RPMI8226 (cell line): ENCODE measurements at regions not wholly inside any gene's neighbourhood (a gene's known extent, or its start where the extent isn't known, plus 50 kb on each side); places are given as distances from the start of the nearest gene placed in this dataset.
A peak's percentile ranks its signal among the peaks of the same experiment; 100 is the strongest.

Source experiments
- DNase-seq: peaks from one replicate; pipeline ENCODE4 v3.0.0-alpha.2; 2015

DNA sequence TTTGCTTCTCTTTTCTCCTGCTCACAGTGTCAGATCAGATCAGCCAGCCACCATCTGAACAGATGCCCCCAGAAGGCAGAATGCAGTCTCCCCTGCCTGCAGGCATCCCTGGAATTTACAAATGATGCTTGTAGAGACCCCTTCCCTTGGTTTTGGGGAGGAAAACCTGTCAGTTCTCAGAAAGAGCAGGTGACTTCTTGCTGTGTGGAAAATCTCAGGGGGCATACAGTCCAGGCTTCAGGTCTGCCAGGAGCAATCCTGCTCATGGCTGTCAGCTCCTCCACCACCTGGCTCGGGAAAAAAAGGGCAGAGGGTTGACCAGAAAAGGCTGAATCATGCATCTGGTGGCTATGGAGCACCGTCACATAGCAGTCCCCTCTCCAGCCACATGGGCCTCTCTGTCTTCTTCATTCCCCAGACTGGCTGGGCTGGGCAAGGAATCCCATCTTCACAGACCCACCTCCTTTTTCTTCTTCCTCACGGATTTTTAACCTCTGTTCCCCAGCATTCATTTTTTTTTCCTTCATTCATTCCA is 107.0 kb downstream of the KCNF1 start:
- no peak for DNase-seq

DNA sequence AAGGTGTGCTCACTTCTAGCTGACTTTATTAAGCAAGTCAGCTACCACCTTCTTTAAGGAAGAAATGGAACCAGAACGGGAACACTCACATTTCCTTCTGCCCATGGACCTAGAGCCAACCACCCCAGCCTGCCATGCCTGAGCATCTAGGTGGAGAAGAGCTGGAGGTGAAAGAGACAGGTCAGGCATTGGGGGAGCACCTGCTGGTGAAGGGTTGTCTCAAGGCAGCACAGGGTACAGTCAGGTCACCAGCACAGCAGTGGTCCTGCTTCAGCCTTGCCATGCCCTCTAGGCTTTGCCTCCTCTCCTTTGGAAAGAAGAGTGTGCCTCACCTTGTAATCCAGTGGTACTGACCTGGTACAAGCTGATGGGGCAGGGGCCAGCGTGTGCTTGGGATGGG is 107.9 kb downstream of the KCNF1 start:
- no peak for DNase-seq

DNA sequence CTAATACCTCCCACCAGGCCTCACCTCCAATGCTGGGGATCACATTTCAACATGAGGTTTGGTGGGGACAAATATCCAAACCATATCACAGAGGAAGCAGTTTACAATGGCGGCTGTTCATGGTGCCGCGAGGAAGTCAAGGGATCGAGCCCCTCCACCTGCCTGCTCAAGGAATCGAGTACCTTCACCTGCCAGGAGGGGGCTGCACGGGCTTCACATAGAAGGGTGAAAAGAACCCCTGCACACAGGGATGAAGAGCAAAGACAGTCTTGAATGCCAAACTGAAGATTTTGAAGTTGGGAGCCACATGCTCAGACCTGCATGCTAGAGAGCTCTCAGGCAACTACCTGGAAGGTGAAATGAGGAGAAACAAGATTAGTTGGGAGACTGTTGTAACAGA is 110.3 kb downstream of the KCNF1 start:
- no peak for DNase-seq

DNA sequence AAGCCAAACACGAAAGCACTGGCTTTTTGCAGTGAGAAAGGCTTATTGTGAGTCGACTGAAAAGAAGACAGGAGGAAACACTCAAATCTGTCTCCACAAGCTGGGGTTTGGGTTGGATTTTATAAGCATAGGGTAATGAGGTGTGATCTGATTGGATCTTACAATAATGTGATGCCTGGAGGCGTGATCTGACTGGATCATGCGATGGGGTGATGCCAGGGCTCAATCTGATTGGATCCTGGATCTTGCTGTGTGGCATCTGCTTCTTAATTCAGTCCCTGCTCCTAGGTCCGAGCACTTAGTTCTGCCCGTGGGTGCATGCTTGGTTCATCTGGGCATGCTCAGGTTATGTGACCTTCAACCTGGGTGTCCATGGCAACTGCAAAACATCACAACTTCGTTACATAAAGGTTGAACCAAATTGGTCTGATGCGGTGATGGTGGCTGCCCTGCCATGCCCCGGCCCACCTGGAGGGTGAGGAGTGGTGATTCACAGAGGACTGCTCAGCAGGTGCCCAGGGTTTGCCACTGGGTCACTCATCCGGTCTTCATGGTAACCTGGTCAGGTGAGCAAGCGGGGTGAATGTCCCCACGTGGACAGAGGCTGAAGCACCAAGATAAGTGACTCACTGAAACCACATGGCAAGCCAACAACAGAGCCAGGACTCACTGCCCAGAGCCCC is 111.0 kb downstream of the KCNF1 start:
- DNase-seq: peak; percentile 16

DNA sequence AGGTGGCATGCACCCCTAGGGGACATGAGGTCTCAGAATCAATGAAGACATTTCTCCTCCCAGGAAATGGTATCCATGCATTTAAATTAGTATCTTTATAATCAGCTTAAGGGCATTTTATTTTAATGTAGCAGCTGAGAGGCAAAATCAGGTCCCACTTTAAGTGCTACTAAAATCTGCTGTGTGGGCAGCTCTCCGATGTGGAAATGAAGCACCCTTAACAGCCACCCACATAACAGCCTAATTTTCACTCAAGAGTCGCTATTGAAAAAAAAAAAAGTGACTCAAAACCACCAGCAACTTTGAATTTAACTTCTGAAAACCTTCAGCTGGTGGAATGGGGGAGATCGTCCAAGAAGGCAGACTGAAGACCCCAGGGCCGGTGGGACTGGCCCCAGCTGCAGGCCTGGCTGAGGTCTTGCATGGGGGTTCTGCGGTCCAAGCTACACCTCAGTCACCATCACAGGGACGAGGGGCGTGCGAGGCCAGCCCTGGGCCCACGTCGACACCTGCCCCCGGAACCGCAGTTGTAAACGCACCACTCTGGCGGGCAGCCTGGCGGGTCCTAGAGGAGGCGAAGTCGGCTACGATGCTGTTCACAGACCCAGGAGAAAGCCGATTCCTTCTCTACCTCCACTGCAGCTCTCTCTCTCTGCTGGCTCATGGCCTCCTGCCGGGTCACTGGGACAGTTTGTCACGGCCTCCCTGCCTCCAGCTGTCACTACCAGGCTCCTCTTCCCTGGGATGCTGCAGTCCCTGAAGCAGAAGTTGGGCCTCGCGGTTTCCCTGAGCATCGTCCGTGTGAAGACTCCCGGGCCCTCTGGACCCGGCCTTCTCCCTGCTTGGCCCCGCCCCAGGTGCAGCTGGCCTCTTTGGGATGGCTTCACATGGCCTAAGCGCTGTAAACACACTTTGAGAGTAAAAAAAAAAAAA is 111.9 kb downstream of the KCNF1 start:
- DNase-seq: no peak

DNA sequence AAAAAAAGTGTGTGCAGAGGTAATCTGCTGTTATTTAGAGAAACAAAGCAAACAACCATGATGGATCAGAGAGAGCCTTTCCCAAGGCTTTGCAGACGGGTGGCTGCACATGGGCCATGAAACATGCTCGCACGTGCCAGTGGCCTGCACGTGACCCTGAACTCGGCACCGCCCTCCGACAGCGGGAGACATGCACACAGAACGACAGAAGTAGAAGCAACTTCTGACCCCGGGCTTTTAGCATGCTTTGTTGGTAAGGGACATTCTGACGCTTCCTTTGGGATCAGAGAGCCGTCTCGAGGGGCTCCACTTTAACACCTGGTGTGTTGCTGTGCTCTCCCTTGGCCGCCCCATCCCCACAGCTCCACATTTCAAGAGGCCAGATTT is 112.5 kb downstream of the KCNF1 start:
- no peak for DNase-seq

DNA sequence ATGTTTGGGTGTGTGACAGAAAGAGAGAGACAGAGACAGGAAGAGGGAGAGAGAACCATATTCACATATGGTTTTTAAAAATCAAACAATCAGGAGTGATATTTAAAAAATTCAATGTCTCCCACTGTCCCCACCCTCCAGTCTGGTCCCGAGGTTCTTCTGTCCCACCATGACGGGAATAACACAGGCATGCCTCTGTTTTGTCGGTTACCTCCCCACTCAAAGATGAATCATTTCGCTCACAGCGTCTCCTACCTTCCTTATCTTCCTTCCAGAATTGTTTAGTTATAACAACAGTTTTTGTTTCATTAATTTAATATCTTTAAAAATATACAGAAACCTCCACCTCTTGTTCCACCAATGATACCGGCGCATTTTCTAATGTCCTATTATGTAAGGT is 113.0 kb downstream of the KCNF1 start:
- DNase-seq: no peak

DNA sequence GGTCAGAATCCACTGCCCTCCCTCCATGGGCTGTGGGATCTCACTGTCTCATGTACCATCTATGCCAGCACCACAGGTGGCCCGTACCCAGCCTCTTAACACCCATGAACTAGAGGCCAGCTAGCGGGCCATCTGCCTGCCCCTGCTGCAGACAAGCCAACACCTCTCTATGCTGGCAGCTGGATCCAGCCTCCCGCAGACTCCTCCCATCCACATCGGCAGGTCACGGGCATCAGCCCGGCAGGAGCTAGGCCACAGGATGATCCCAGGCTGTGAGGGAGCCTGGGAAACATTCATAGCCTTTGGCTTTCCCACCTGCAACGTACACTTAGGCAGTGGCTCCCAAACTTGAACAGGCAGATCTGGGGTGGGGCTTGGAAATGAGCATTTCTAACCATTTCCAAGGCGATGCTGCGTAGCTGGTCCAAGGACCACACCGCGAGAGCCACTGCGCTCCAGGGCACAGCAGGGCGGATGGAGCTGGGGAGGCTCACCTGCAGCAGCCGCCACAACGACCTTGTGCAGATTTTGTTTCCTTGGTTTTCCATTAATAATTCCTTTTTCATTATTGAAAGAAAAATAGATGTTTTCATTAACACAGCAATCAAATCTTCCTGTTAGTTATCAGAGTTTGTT is 114.7 kb downstream of the KCNF1 start:
- no peak for DNase-seq

DNA sequence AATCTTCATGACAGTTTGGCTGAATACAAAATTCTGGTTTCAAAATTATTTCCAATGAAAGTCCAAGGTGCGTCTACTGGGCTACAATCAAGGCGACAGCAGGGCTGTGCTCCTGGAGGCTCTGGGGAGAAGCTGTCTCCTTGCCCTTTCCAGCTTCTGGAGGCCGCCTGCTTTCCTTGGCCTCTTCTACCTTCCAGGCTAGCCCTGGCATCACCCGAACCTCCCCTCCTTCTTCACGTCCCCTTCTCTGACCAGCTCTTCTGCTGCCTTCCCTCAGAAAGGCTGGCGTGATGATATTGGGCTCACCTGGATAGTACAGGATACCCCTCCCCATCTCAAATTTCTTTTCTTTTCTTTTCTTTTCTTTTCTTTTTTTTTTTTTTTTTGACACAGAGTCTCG is 115.5 kb downstream of the KCNF1 start:
- no peak for DNase-seq

DNA sequence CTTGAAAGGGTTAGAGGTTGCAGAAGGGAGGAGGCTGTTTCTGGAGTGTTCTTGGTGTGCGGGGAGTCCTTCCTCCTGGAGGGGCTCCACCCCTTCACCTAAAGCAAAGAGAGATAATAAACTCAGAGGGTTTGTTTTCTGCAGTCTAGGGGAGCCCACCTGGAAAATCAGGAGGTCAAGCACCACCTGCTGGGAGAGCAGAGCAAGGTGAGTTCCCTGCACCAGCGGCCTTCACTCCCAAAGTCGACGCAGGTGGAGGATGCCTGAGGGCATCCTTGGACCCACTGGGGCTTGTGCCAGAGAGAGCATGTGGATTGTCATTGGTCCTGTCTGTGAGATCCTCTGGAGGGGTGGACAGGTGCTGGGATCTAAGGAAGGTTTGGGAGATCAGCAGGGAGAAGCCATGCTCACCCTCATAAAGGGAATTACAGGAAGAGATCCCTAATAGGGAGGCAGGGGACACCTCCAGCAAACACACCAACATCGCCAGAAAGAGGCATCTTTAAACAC is 116.7 kb downstream of the KCNF1 start:
- DNase-seq: peak; percentile 21

DNA sequence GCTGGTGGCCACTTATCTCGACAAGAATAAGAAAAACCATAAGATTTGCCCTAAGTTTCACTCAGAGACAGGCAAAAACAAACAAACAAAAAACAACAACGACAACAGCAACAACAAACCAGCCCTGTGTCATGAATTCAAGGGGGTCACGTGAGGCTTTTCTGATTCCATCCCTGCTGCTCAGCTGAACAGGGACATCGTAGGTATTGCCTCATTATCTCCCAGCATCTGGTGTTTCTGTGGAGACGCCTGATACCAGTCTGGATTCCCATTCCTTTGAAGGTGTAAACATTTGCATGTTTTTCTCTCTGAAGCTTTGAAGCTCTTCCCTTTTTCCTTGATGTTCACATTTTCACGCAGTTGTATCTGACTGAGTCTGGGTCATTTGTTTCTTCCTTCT is 117.4 kb downstream of the KCNF1 start:
- DNase-seq: no peak

DNA sequence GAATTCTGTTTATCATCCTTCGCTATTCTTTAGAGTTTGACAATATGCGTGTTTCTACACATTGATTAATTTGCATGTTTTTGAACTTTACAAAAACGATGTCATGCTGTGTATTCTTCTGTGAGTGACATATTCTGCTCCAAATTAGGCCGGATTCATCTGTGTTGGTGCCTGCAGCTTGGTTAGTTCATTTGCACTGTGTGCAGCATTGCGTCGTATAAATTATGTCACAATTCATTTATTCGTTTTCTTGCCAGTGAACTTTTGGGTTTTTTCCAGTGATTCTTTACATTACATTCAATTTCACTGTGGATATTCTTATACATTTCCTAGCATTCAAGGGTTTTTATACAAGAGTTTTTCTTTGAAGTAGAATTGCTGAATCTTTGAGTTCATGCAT is 118.3 kb downstream of the KCNF1 start:
- no peak for DNase-seq

DNA sequence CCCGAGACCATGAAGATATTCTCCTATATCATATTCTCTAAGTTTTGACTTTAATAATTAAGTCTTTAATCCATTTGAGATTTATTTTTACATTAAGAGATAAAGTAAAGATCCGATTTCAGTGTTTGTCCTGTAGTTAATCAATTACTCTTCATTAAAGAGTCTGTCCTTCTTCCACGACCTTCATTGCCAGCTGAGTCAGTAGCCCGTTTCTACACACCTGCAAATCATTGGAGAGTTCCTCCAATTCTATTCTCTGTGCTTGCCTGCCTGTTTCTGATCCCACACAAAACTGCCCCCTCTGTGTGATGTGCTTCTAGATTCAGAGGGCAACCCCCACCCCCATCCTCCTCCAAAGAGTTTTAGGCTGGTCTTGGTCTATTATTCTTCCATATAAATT is 119.2 kb downstream of the KCNF1 start:
- no peak for DNase-seq

DNA sequence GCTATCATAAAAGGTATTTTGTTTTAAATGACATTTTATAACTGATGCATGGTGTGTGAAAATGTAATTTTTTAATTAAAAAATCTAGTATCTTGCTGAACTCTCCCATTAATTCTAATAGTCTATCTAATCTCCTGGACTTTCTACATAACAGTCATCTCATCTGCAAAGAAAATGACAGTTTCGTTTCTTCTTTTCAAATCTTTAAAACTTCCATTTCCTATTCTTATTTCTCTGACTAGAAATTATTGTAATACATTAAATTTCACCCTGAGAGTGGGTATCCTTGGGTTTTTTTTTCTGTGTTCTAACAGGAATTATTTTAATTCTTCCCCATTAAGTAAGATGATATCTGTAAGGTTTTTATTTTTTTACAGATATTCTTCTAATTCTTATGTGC is 120.1 kb downstream of the KCNF1 start:
- no peak for DNase-seq

DNA sequence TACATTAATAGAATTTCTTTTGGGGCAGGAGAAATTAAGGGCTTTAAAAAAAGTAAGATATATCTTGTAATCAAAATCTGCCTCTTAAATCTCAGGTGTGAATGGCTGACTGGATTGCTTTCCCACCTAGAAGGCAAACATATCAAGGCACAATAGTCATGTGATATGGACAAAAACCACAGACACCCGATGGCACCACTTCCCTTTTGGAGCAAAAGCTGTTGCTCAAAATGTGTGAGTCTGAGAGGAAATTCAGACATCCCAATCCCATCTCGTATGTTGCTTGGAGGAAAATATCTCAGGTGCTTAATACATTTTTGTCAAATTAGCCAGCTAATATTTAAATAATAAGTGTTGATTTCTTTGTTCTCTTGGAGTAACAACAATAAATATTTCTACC is 120.7 kb downstream of the KCNF1 start:
- DNase-seq: no peak

DNA sequence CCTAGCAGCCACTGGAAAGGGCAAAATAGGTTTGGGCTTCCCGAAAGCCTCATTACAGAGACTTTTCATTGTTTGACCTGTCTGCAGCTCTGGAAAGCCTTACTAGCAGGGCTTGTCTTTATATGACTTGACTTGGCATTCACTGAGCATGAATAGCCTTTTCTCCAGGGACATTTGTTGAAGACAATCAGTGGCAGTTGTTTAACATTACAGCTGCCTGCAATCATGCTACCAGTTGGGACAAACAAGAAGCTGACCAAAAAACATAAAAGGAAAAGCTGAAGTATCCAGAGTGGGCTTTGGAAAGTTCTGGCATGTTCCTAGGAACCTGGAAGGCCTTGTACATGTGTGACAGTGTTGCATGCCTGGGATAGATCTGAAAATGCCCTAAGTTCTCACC is 121.4 kb downstream of the KCNF1 start:
- no peak for DNase-seq

DNA sequence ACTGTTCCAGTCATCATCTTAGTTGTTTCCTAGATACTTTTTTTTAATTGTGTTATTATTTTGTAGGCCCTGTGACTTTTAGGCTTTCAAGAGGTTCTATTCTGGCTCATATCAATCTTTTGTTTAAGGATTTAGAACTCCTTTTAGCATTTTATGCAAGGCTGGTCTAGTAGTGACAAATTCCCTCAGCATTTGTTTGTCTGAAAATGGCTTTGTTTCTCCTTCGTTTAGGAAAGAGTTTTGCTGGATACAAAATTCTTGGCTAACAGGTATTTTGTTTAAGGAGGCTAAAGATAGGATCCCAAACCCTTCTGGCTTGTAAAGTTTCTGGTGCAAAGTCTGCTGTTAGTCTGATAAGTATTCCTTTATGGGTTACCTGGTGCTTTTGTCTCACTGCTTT is 116.6 kb upstream of the SLC66A3 start:
- DNase-seq: no peak

DNA sequence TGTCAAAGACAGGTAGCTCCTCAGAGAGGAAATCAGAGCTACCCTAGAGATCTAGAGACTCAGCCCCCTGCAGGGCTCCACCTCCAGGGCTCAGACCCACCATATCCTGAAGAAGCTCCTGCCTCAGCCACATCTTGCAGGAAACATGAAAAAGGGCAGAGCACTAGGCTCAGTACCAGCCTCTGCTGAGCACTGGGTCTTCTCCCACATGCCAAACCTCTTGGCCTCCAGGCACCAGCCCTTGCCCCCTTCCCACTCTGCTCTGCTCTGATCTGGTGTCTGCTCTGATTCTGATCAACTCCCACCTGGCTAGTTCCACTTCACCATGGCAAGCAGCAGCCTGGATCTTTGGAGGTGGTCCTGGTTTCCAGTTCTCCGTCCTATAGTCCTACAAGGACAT is 114.3 kb upstream of the SLC66A3 start:
- no peak for DNase-seq

DNA sequence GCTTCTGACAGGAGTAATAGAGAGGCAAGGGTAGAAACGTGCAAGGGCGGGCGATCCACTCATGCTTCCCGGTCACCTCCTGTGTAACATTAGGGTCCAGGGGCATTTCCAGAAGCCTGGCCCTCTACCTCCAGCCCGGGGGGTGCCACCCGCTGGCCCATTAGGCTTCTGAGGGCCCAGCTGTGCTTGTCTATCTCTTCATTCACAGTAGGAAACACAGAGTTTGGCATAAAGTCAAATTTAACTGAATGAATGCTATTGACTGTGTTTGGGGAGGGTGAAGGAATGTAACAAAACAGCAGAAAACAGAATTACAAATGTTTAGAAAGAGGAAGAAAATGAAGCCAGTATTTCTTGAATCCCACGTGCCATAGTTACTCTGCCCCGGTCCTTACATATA is 112.4 kb upstream of the SLC66A3 start:
- DNase-seq: no peak

DNA sequence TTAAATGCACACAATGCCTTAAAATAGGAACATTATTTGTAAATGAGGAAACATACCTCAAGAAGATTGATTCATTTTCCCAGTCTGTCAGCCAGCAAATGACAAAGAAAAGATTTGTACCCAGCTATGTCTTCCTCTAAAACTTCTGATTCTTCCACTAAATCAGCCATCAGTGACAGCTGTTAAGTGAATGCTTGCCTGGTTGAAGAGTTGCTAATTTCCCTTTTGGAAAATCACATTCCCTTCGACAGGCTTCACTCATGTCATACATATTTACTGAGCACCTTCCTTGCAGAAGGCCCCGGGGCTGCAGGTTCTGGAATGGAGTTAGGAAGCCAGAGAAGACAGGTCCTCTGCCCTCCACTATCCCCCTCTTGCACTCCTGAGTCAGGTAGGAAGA is 112.0 kb upstream of the SLC66A3 start:
- DNase-seq: no peak

DNA sequence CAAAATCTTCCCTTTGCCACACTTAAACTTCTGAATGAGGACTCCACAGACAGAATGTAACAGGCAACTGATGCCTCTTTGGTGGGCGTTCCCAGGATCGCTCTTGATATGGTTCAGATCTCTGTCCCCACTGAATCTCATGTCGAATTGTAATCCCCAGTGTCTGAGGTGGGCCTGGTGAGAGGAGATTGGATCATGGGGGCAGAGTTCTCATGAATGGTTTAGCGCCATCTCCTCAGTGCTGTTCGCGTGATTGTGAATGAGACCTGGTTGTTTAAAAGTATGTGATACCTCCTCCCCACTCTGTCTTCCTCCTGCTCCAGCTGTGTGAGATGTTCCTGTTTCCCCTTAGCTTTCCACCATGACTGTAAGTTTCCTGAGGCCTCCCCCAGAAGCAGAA is 111.1 kb upstream of the SLC66A3 start:
- no peak for DNase-seq

DNA sequence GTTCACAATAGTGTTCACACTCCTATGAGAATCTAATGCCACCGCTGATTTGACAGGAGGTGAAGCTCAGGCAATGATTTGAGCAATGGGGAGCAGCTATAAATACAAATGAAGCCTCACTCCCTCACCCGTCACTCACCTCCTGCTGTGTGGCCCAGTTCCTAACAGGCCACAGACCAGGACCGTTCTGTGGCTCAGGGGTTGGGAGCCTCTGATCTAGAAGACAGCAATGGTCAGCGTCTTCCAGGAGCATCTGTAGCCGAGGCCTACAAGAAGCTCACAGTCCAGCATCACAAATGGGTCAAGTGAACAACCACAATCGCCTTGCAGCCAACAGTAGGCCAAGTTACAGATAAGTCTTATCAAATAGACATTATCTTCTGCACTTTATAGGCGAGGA is 110.0 kb upstream of the SLC66A3 start:
- DNase-seq: no peak

DNA sequence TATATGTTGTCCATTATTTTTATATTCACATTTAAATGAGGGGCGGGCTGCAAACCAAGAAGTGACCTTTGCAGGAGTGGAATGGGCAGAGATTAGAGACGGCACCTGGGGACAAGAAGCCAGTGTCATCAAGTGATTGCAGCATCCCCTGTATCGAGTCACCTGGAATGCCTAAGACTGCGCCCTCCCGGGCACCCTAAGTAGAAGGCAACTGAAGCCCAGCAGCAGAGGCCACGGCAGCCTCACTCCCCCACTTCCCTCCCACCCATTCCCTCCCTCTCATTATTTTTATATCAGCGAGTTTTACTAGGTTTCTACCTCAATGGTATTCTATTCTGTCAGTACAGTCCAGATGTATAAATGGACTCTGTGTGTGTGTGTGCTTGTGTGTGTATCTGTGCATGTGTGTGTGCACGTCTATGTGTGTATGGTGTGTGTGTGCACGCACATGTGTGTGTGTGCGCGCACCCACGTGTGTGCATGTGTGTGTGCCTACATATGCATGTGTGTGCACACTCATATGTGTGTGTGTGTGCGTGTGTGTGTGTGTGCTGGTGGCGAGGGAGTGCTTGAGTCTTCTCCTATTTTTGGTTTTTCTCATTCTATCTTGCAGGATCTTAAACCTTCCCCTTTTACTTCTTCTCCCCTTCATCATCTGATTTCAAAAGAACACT is 106.8 kb upstream of the SLC66A3 start:
- no peak for DNase-seq
